ENCODE measurements at regions not wholly inside any gene's neighbourhood (a gene's known extent, or its start where the extent isn't known, plus 50 kb on each side); places are given as distances from the start of the nearest gene placed in this dataset.

DNA sequence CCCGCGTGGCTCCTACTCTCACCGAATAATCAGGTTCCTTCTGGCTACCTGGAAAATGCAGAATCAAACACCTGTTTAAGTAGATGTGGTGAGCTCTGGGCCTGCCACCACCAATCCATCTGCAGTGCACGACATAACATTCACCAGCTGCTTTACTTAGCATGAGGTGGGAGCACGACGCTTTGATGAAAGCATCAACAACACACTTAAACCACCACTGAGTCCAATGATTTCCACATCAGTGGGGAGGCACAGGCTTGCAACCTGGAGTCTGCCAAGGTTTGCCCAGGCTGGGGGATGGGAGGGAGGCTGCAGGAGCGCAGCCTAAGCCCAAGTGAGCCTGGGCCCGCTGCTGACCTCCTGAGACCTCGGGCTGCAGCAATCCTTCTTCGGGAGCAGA, 415.5 kb downstream of the MEIS1 start (continued):
- TF ChIP-seq ZNF707 (tag by site-specific recombination; IDR thresholded peaks at IDR 0.05) = no peak
- TF ChIP-seq, protein P1, sequence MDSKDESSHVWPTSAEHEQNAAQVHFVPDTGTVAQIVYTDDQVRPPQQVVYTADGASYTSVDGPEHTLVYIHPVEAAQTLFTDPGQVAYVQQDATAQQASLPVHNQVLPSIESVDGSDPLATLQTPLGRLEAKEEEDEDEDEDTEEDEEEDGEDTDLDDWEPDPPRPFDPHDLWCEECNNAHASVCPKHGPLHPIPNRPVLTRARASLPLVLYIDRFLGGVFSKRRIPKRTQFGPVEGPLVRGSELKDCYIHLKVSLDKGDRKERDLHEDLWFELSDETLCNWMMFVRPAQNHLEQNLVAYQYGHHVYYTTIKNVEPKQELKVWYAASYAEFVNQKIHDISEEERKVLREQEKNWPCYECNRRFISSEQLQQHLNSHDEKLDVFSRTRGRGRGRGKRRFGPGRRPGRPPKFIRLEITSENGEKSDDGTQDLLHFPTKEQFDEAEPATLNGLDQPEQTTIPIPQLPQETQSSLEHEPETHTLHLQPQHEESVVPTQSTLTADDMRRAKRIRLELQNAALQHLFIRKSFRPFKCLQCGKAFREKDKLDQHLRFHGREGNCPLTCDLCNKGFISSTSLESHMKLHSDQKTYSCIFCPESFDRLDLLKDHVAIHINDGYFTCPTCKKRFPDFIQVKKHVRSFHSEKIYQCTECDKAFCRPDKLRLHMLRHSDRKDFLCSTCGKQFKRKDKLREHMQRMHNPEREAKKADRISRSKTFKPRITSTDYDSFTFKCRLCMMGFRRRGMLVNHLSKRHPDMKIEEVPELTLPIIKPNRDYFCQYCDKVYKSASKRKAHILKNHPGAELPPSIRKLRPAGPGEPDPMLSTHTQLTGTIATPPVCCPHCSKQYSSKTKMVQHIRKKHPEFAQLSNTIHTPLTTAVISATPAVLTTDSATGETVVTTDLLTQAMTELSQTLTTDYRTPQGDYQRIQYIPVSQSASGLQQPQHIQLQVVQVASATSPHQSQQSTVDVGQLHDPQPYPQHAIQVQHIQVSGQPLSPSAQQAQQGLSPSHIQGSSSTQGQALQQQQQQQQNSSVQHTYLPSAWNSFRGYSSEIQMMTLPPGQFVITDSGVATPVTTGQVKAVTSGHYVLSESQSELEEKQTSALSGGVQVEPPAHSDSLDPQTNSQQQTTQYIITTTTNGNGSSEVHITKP (tag by site-specific recombination; IDR thresholded peaks at IDR 0.05) = no peak
- TF ChIP-seq ZNF510 (tag by site-specific recombination; IDR thresholded peaks at IDR 0.05; ENCODE audit: insufficient replicate concordance) = no peak
- no peak for TF ChIP-seq ZNF221 (tag by site-specific recombination; IDR thresholded peaks at IDR 0.05; ENCODE audit: borderline replicate concordance)

DNA sequence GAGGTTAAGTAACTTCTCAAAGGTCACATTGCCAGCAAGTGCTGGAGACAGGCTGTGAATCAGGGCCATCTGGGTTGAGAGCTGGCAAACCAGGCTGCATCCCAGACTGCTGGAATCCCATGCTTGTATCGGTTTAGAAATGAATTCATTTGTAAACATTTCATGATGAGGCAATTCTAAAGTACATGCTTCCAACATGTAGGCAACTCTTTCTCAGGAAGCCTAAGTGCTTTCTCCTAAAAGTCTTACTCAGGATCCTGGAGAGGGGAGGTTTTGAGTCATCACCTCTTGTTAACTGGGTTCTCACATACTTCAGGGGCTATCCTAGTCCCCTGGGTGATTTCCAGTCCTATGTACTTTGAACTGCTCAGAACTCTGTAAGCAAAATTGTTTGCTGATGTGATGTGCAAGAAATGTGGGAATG, 416.5 kb downstream of the MEIS1 start:
- Histone ChIP-seq H3K4me1 (ENCODE audit: control insufficient read depth, insufficient read depth, low read length) (no peaks in the 10 kb centered on the region), H3K27ac (ENCODE audit: extremely low read depth, low read depth, low read length) (no peak overlapping the region), H3K4me3 (ENCODE audit: low read depth, low read length) (no peak overlapping the region), H3K9me3 (ENCODE audit: control insufficient read depth, insufficient read depth, low read depth, low read length) (no peaks in the 10 kb centered on the region), H3K36me3 (ENCODE audit: control insufficient read depth in 2 of 2, insufficient read depth in 1 of 2, low read length in 2 of 2) (no peaks in the 10 kb centered on the region)
- TF ChIP-seq, protein P2, sequence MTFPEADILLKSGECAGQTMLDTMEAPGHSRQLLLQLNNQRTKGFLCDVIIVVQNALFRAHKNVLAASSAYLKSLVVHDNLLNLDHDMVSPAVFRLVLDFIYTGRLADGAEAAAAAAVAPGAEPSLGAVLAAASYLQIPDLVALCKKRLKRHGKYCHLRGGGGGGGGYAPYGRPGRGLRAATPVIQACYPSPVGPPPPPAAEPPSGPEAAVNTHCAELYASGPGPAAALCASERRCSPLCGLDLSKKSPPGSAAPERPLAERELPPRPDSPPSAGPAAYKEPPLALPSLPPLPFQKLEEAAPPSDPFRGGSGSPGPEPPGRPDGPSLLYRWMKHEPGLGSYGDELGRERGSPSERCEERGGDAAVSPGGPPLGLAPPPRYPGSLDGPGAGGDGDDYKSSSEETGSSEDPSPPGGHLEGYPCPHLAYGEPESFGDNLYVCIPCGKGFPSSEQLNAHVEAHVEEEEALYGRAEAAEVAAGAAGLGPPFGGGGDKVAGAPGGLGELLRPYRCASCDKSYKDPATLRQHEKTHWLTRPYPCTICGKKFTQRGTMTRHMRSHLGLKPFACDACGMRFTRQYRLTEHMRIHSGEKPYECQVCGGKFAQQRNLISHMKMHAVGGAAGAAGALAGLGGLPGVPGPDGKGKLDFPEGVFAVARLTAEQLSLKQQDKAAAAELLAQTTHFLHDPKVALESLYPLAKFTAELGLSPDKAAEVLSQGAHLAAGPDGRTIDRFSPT (tag by site-specific recombination; IDR thresholded peaks at IDR 0.05) = no peak
- TF ChIP-seq, protein P3, sequence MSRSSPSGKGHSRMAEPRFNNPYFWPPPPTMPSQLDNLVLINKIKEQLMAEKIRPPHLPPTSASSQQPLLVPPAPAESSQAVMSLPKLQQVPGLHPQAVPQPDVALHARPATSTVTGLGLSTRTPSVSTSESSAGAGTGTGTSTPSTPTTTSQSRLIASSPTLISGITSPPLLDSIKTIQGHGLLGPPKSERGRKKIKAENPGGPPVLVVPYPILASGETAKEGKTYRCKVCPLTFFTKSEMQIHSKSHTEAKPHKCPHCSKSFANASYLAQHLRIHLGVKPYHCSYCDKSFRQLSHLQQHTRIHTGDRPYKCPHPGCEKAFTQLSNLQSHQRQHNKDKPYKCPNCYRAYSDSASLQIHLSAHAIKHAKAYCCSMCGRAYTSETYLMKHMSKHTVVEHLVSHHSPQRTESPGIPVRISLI (tag by site-specific recombination; IDR thresholded peaks at IDR 0.05) = no peak
- no peak for TF ChIP-seq ZNF157 (tag by site-specific recombination; IDR thresholded peaks at IDR 0.05)
- TF ChIP-seq YY1 (tag by site-specific recombination; IDR thresholded peaks at IDR 0.05) = no peak
- no peak for TF ChIP-seq ZNF707 (tag by site-specific recombination; IDR thresholded peaks at IDR 0.05)
- no peak for TF ChIP-seq TCF7L2 (IDR thresholded peaks at IDR 0.05; ENCODE audit: borderline replicate concordance, low read depth, low read length)
- no peak for TF ChIP-seq ZBTB8A (tag by site-specific recombination; IDR thresholded peaks at IDR 0.05)
- no peak for TF ChIP-seq ZNF529 (tag by site-specific recombination; IDR thresholded peaks at IDR 0.05; ENCODE audit: insufficient replicate concordance)
- no peak for TF ChIP-seq ZNF16 (tag by site-specific recombination; IDR thresholded peaks at IDR 0.05; ENCODE audit: low read depth)
- TF ChIP-seq RBAK (tag by site-specific recombination; IDR thresholded peaks at IDR 0.05) = no peak
- TF ChIP-seq ZNF121 (tag by site-specific recombination; IDR thresholded peaks at IDR 0.05) = no peak
- no peak for TF ChIP-seq ZNF112 (tag by site-specific recombination; IDR thresholded peaks at IDR 0.05)
- no peak for TF ChIP-seq WT1 (tag by site-specific recombination; IDR thresholded peaks at IDR 0.05)
- no peak for TF ChIP-seq SCRT1 (tag by site-specific recombination; IDR thresholded peaks at IDR 0.05; ENCODE audit: borderline replicate concordance)
- no peak for TF ChIP-seq ZNF37A (tag by site-specific recombination; IDR thresholded peaks at IDR 0.05)
- no peak for TF ChIP-seq ZNF677 (tag by site-specific recombination; IDR thresholded peaks at IDR 0.05)
- no peak for TF ChIP-seq TRIM28 (IDR thresholded peaks at IDR 0.05; ENCODE audit: borderline replicate concordance, low read length)
- no peak for TF ChIP-seq GLIS2 (tag by site-specific recombination; IDR thresholded peaks at IDR 0.05)
- TF ChIP-seq, protein P4, sequence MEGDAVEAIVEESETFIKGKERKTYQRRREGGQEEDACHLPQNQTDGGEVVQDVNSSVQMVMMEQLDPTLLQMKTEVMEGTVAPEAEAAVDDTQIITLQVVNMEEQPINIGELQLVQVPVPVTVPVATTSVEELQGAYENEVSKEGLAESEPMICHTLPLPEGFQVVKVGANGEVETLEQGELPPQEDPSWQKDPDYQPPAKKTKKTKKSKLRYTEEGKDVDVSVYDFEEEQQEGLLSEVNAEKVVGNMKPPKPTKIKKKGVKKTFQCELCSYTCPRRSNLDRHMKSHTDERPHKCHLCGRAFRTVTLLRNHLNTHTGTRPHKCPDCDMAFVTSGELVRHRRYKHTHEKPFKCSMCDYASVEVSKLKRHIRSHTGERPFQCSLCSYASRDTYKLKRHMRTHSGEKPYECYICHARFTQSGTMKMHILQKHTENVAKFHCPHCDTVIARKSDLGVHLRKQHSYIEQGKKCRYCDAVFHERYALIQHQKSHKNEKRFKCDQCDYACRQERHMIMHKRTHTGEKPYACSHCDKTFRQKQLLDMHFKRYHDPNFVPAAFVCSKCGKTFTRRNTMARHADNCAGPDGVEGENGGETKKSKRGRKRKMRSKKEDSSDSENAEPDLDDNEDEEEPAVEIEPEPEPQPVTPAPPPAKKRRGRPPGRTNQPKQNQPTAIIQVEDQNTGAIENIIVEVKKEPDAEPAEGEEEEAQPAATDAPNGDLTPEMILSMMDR (tag by site-specific recombination; IDR thresholded peaks at IDR 0.05) = no peak
- CTCF ChIA-PET = no interaction called here
- POLR2A ChIA-PET = no interaction called here
